C4-2B (cell line): ENCODE measurements at regions not wholly inside any gene's neighbourhood (a gene's known extent, or its start where the extent isn't known, plus 50 kb on each side); places are given as distances from the start of the nearest gene placed in this dataset.

Experiments used
- ZFX ChIP-seq: fragments of 450-650 bp; IDR thresholded peaks from 2 replicates; pipeline ENCODE4 v1.6.1; 2017
- TF ChIP-seq, protein P1 (sequence below): fragments of 450-650 bp; conservative IDR thresholded peaks from 2 replicates; pipeline ENCODE4 v1.5.1; 2017; ENCODE audit warnings: mild to moderate bottlenecking

DNA sequence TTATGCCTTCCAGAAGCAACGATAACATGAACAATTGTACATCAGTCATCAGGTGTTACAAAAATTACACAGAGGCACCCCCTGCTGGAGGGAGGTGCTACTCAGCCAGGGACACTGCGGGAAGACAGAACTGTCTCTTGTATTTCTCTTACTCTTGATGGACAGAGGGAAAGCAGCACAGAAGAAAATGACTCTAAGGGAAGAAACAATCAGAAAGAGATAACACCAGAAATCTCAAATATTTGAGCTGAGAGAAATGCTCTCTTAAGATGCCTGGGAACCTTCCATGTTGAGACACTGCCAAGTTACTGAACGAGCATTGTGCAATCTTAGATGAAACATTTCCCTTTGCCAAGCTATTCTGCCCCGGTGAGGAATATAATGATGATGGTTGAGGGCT, 227.6 kb upstream of the NPSR1 start:
- TF ChIP-seq, protein P1, sequence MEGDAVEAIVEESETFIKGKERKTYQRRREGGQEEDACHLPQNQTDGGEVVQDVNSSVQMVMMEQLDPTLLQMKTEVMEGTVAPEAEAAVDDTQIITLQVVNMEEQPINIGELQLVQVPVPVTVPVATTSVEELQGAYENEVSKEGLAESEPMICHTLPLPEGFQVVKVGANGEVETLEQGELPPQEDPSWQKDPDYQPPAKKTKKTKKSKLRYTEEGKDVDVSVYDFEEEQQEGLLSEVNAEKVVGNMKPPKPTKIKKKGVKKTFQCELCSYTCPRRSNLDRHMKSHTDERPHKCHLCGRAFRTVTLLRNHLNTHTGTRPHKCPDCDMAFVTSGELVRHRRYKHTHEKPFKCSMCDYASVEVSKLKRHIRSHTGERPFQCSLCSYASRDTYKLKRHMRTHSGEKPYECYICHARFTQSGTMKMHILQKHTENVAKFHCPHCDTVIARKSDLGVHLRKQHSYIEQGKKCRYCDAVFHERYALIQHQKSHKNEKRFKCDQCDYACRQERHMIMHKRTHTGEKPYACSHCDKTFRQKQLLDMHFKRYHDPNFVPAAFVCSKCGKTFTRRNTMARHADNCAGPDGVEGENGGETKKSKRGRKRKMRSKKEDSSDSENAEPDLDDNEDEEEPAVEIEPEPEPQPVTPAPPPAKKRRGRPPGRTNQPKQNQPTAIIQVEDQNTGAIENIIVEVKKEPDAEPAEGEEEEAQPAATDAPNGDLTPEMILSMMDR: peak; percentile 86
- TF ChIP-seq ZFX: no peak
